DND-41 (cell line): ENCODE measurements at regions not wholly inside any gene's neighbourhood (a gene's known extent, or its start where the extent isn't known, plus 50 kb on each side); places are given as distances from the start of the nearest gene placed in this dataset.

Source experiments
- CTCF ChIP-seq: IDR thresholded peaks from 2 replicates; pipeline ENCODE4 v1.5.1; 2012; ENCODE audit warnings: borderline replicate concordance, low read length, moderate library complexity, mild to moderate bottlenecking; ENCODE audit not compliant: poor library complexity, severe bottlenecking; ENCODE audit errors: extremely low read depth
- EZH2 ChIP-seq: IDR thresholded peaks from 3 replicates; pipeline ENCODE4 v1.6.1; 2012; ENCODE audit warnings: borderline replicate concordance, low read depth, mild to moderate bottlenecking, moderate library complexity, low read length, inconsistent platforms; ENCODE audit not compliant: severe bottlenecking

GRCh38 chr5:165026971-165027370 lies 1521.6 kb downstream of the MAT2B start:
- TF ChIP-seq CTCF (no peak), EZH2 (no peak)
